ENCODE measurements at regions not wholly inside any gene's neighbourhood (a gene's known extent, or its start where the extent isn't known, plus 50 kb on each side); places are given as distances from the start of the nearest gene placed in this dataset.
"Not testable (repeated sequence)": the region's sequence is repeated elsewhere in the genome, so short reads cannot be mapped to it uniquely, and the experiment has no call there.

DNA sequence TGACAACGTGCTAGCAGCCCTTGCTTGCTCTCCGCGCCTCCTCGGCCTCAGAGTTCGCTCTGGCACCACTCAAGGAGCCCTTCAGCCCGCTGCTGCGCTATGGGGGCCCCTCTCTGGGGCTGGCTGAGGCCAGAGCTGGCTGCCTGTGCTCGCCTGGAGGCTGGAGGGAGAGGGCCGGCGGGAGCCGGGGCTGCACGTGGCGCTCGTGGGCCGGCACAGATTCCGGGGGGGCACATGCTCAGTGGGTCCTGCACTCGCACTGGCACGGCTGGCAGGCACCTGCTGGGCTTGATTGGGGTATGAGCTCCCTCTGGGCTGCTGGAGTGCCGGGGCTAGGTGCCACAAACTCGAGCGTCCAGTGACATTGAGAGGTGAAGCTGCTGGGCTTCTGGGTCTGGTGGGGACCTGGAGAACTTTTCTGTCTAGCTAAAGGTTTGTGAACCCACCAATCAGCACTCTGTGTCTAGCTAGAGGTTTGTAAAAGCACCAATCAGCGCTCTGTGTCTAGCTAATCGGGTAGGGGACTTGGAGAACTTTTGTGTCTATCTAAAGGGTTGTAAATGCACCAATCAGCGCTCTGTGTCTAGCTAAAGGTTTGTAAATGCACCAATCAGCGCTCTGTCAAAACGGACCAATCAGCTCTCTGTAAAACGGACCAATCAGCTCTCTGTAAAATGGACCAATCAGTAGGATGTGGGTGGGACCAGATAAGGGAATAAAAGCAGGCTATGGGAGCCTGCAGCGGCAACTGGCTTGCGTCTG is 119.4 kb downstream of the RAP2B start:
- H3K27ac ChIP-seq (ENCODE audit: control insufficient read depth, insufficient read depth); BruUV-seq (replicated peaks); intact Hi-C loops (cut with micrococcal nuclease; ENCODE audit: unreplicated experiment); POLR2A ChIA-PET; H4K20me1 ChIP-seq (ENCODE audit: control insufficient read depth, insufficient read depth); DNase-seq (ENCODE audit: low read depth, low spot score); H3K9ac ChIP-seq (ENCODE audit: control insufficient read depth, insufficient read depth, low read length); H3K27me3 ChIP-seq (replicated peaks in 1 of 2; ENCODE audit: control insufficient read depth in 2 of 2, insufficient read depth in 2 of 2, low read length in 1 of 2); H3K9me3 ChIP-seq (replicated peaks; ENCODE audit: control insufficient read depth, insufficient read depth, low read length); ATAC-seq; RAD21 ChIA-PET (ENCODE audit: unreplicated experiment); SMC1A ChIA-PET (ENCODE audit: uncharacterized antibody, unreplicated experiment); CTCF ChIA-PET; in situ Hi-C loops (cut with MboI); H3K79me2 ChIP-seq (ENCODE audit: control insufficient read depth, insufficient read depth, low read length); H3K4me2 ChIP-seq (ENCODE audit: control insufficient read depth, insufficient read depth); FAIRE-seq; H3K36me3 ChIP-seq (ENCODE audit: control insufficient read depth in 2 of 2, insufficient read depth in 2 of 2, low read length in 1 of 2); H3K4me1 ChIP-seq (ENCODE audit: control insufficient read depth, insufficient read depth, low read length); H3K4me3 ChIP-seq; H2AFZ ChIP-seq (ENCODE audit: control insufficient read depth, low read depth, low read length): not testable (repeated sequence)
- TF ChIP-seq NFYB (IDR thresholded peaks at IDR 0.05; ENCODE audit: insufficient read depth, low read depth, low read length) = peak; percentile 59; the same call in 1 of the 2 replicates
- 55% methylated on average over 29 of the region's 29 CpGs for WGBS (ENCODE audit: insufficient coverage, insufficient replicate concordance, low lambda C conversion rate, missing lambda C conversion rate)

DNA sequence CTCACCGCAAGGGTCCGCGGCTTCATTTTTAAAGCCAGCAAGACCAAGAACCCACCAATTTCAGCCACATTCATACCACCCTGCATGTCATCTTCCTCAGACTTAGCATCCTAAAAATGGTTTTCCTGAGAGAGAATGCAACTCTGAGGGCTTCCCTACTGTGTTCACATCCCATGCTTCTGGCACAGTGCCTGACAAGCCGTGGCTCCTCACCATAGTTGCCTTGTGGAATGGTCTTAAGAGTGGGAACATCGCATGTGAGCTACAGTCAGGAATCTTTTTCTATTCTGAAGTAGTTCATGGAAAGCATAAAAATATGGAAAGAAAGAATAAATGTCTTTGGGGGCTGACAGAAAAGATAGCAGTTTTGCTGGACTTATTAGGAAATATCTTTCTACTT is 120.3 kb downstream of the RAP2B start:
- no peaks in the 10 kb centered on the region for H3K27me3 ChIP-seq (replicated peaks in 1 of 2; ENCODE audit: control insufficient read depth in 2 of 2, insufficient read depth in 2 of 2, low read length in 1 of 2)
- no peaks in the 10 kb centered on the region for H3K4me1 ChIP-seq (ENCODE audit: control insufficient read depth, insufficient read depth, low read length)
- H3K9ac ChIP-seq (ENCODE audit: control insufficient read depth, insufficient read depth, low read length) = no peak overlapping the region
- in situ Hi-C loops (cut with MboI) (no loop called here), intact Hi-C loops (cut with micrococcal nuclease; ENCODE audit: unreplicated experiment) (no loop called here)
- RAD21 ChIA-PET (ENCODE audit: unreplicated experiment) = no interaction called here
- no peak for DNase-seq (ENCODE audit: low read depth, low spot score)
- H2AFZ ChIP-seq (ENCODE audit: control insufficient read depth, low read depth, low read length) = no peak overlapping the region
- no peaks in the 10 kb centered on the region for H3K36me3 ChIP-seq (ENCODE audit: control insufficient read depth in 2 of 2, insufficient read depth in 2 of 2, low read length in 1 of 2)
- POLR2A ChIA-PET = no interaction called here
- no peaks in the 10 kb centered on the region for H3K79me2 ChIP-seq (ENCODE audit: control insufficient read depth, insufficient read depth, low read length)
- no peak for FAIRE-seq
- no peak overlapping the region for H3K4me2 ChIP-seq (ENCODE audit: control insufficient read depth, insufficient read depth)
- SMC1A ChIA-PET (ENCODE audit: uncharacterized antibody, unreplicated experiment) = interaction anchor here (0.5 kb wide), 1 partner anchor 174 kb away, joined by 3 read pairs; no protein-coding TSS in a partner anchor
- CTCF ChIA-PET = no interaction called here
- H3K27ac ChIP-seq (ENCODE audit: control insufficient read depth, insufficient read depth) = no peak overlapping the region
- WGBS (ENCODE audit: insufficient coverage, insufficient replicate concordance, low lambda C conversion rate, missing lambda C conversion rate) = 76% methylated on average over 5 of the region's 5 CpGs
- BruUV-seq (replicated peaks) = no TSS peak
- H4K20me1 ChIP-seq (ENCODE audit: control insufficient read depth, insufficient read depth) = no peaks in the 10 kb centered on the region
- no peaks in the 10 kb centered on the region for H3K9me3 ChIP-seq (replicated peaks; ENCODE audit: control insufficient read depth, insufficient read depth, low read length)
- ATAC-seq = no peak
- no peak overlapping the region for H3K4me3 ChIP-seq
- no peak for TF ChIP-seq SIN3A (IDR thresholded peaks at IDR 0.05; ENCODE audit: low read depth, low read length)
- no peak for TF ChIP-seq SPI1 (IDR thresholded peaks at IDR 0.05; ENCODE audit: borderline replicate concordance, insufficient read depth, low read depth, low read length)
- TF ChIP-seq, protein P1, sequence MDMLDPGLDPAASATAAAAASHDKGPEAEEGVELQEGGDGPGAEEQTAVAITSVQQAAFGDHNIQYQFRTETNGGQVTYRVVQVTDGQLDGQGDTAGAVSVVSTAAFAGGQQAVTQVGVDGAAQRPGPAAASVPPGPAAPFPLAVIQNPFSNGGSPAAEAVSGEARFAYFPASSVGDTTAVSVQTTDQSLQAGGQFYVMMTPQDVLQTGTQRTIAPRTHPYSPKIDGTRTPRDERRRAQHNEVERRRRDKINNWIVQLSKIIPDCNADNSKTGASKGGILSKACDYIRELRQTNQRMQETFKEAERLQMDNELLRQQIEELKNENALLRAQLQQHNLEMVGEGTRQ (IDR thresholded peaks at IDR 0.05; ENCODE audit: borderline replicate concordance, low read depth, low read length) = no peak
- no peak for TF ChIP-seq YBX1 (IDR thresholded peaks at IDR 0.05)
- TF ChIP-seq MEF2B (IDR thresholded peaks at IDR 0.05; ENCODE audit: partially characterized antibody, poor library complexity, severe bottlenecking) = no peak
- no peak for TF ChIP-seq SMARCA5 (IDR thresholded peaks at IDR 0.05)
- no peak for TF ChIP-seq DPF2 (IDR thresholded peaks at IDR 0.05)
- no peak for TF ChIP-seq NFIC (IDR thresholded peaks at IDR 0.05; ENCODE audit: low read depth, low read length)
- TF ChIP-seq, protein P2, sequence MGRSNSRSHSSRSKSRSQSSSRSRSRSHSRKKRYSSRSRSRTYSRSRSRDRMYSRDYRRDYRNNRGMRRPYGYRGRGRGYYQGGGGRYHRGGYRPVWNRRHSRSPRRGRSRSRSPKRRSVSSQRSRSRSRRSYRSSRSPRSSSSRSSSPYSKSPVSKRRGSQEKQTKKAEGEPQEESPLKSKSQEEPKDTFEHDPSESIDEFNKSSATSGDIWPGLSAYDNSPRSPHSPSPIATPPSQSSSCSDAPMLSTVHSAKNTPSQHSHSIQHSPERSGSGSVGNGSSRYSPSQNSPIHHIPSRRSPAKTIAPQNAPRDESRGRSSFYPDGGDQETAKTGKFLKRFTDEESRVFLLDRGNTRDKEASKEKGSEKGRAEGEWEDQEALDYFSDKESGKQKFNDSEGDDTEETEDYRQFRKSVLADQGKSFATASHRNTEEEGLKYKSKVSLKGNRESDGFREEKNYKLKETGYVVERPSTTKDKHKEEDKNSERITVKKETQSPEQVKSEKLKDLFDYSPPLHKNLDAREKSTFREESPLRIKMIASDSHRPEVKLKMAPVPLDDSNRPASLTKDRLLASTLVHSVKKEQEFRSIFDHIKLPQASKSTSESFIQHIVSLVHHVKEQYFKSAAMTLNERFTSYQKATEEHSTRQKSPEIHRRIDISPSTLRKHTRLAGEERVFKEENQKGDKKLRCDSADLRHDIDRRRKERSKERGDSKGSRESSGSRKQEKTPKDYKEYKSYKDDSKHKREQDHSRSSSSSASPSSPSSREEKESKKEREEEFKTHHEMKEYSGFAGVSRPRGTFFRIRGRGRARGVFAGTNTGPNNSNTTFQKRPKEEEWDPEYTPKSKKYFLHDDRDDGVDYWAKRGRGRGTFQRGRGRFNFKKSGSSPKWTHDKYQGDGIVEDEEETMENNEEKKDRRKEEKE (IDR thresholded peaks at IDR 0.05) = no peak
- no peak for TF ChIP-seq CREB1 (IDR thresholded peaks at IDR 0.05; ENCODE audit: low read depth)
- TF ChIP-seq, protein P3, sequence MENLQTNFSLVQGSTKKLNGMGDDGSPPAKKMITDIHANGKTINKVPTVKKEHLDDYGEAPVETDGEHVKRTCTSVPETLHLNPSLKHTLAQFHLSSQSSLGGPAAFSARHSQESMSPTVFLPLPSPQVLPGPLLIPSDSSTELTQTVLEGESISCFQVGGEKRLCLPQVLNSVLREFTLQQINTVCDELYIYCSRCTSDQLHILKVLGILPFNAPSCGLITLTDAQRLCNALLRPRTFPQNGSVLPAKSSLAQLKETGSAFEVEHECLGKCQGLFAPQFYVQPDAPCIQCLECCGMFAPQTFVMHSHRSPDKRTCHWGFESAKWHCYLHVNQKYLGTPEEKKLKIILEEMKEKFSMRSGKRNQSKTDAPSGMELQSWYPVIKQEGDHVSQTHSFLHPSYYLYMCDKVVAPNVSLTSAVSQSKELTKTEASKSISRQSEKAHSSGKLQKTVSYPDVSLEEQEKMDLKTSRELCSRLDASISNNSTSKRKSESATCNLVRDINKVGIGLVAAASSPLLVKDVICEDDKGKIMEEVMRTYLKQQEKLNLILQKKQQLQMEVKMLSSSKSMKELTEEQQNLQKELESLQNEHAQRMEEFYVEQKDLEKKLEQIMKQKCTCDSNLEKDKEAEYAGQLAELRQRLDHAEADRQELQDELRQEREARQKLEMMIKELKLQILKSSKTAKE (IDR thresholded peaks at IDR 0.05; ENCODE audit: low read depth, poor library complexity, severe bottlenecking) = no peak

All from GM12878 (cell line).